Neural cell (in vitro differentiated cells): ENCODE measurements at regions not wholly inside any gene's neighbourhood (a gene's known extent, or its start where the extent isn't known, plus 50 kb on each side); places are given as distances from the start of the nearest gene placed in this dataset.

Experiments
- CTCF ChIP-seq: fragments of 450-650 bp; IDR thresholded peaks from 2 replicates; pipeline ENCODE4 v1.5.1; 2014; ENCODE audit warnings: antibody characterized with exemption, mild to moderate bottlenecking, moderate library complexity; ENCODE audit not compliant: poor library complexity, severe bottlenecking
- EP300 ChIP-seq: fragments of 450-650 bp; conservative IDR thresholded peaks from 2 replicates; pipeline ENCODE4 v1.6.1; 2014; ENCODE audit warnings: antibody characterized with exemption, mild to moderate bottlenecking, moderate library complexity; ENCODE audit not compliant: poor library complexity, severe bottlenecking
- RAD21 ChIP-seq: fragments of 450-650 bp; conservative IDR thresholded peaks from 2 replicates; pipeline ENCODE4 v1.6.1; 2014; ENCODE audit warnings: antibody characterized with exemption, mild to moderate bottlenecking, moderate library complexity
- TAF1 ChIP-seq: IDR thresholded peaks from 2 replicates; pipeline ENCODE4 v1.6.1; 2012; ENCODE audit warnings: low read depth

DNA sequence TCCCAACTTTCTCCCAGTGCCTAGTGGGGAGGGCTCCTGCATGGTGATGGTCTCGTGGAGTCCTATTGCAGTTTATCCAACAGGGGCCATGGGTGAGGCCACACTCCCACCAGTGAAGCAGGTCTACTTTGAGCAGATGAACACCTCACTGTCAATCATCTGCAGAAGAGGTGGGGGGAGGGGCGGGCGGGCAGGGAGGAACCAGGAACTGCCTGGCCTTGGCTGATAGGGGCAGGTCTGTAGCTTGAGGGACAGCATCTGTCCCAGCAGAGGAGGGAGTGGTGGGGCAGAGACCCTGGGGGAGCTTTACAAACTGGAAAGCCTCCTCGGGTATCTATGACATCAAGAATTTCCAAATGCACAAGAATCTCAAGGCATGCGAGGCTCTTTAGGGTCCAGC lies 58.7 kb upstream of the ZNF423 start:
- TF ChIP-seq CTCF (no peak), RAD21 (no peak), EP300 (no peak), TAF1 (no peak)
